ENCODE measurements at regions not wholly inside any gene's neighbourhood (a gene's known extent, or its start where the extent isn't known, plus 50 kb on each side); places are given as distances from the start of the nearest gene placed in this dataset.

DNA sequence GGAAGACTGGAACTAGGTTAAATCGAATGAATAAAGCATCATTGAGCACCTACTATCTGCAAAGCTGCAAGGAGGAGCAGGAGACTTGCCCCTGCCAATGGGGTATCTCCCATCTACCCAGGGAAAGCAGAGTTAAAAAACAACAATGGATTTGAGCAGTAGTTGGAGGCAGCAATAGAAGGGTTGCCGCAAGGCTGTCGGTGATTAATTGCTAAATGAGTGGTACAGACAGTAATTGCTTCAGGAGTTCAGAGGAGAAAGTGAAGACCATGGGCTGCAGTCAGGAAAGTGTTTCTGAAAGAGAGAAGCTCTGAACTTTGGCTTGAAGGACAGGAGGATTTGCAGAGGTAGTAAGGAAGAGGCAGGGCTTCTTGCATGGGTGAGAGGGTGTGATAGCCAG lies 152.9 kb downstream of the ACTL8 start:
- Histone ChIP-seq H3K4me1 (ENCODE audit: low read depth) (no peaks in the 10 kb centered on the region), H3K36me3 (no peaks in the 10 kb centered on the region), H3K9me3 (ENCODE audit: low read depth) (no peaks in the 10 kb centered on the region), H3K27ac (no peak overlapping the region), H3K27me3 (no peaks in the 10 kb centered on the region), H3K4me3 (no peak overlapping the region)
- DNase-seq (ENCODE audit: low read depth in 1 of 2, low spot score in 1 of 2), result no peak
- TF ChIP-seq CTCF (IDR thresholded peaks at IDR 0.05; ENCODE audit: low read depth, low read length), result no peak

GRCh38 chr1:17908945-17909344 lies 153.8 kb downstream of the ACTL8 start:
- TF ChIP-seq CTCF (IDR thresholded peaks at IDR 0.05; ENCODE audit: low read depth, low read length), result no peak
- Histone ChIP-seq H3K4me3 (no peak overlapping the region), H3K27me3 (no peaks in the 10 kb centered on the region), H3K36me3 (no peaks in the 10 kb centered on the region), H3K4me1 (ENCODE audit: low read depth) (no peaks in the 10 kb centered on the region), H3K27ac (no peak overlapping the region), H3K9me3 (ENCODE audit: low read depth) (no peaks in the 10 kb centered on the region)
- DNase-seq (ENCODE audit: low read depth in 1 of 2, low spot score in 1 of 2), result no peak

DNA sequence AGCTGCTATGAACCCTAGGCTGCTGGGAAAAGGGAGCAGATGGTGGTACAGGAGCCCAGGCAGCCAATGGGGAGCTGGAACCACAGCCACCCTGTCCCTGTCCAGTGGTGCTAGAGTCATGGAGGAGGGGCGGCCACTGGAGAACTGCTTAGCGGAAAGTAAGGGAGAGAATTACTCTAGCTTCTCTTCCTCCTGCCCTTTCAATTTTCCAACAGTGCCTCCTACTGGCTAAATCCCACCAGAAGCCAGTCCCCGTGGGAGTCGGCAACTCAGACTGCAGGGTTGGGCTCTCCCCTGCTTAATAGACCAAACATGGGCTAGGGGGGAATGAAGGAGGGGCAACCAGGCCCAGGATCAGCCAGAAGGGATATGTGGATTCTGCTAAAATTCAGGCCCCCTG lies 154.5 kb downstream of the ACTL8 start:
- no peaks in the 10 kb centered on the region for H3K4me1 ChIP-seq (ENCODE audit: low read depth)
- H3K9me3 ChIP-seq (ENCODE audit: low read depth), result no peaks in the 10 kb centered on the region
- no peak overlapping the region for H3K4me3 ChIP-seq
- no peaks in the 10 kb centered on the region for H3K27me3 ChIP-seq
- TF ChIP-seq CTCF (IDR thresholded peaks at IDR 0.05; ENCODE audit: low read depth, low read length), result peak; percentile 56
- H3K36me3 ChIP-seq, result no peaks in the 10 kb centered on the region
- peak; percentile 46 to 49 for DNase-seq (ENCODE audit: low read depth in 1 of 2, low spot score in 1 of 2)
- no peak overlapping the region for H3K27ac ChIP-seq

- no peaks in the 10 kb centered on the region for H3K9me3 ChIP-seq (ENCODE audit: low read depth)
- no peaks in the 10 kb centered on the region for H3K36me3 ChIP-seq
- H3K27me3 ChIP-seq, result no peaks in the 10 kb centered on the region
- H3K4me3 ChIP-seq, result no peak overlapping the region
- H3K4me1 ChIP-seq (ENCODE audit: low read depth), result no peaks in the 10 kb centered on the region
- TF ChIP-seq CTCF (IDR thresholded peaks at IDR 0.05; ENCODE audit: low read depth, low read length), result no peak
- no peak overlapping the region for H3K27ac ChIP-seq
- DNase-seq (ENCODE audit: low read depth in 1 of 2, low spot score in 1 of 2), result no peak
Observed at GRCh38 chr1:17911791-17912190, 156.7 kb downstream of the ACTL8 start.

DNA sequence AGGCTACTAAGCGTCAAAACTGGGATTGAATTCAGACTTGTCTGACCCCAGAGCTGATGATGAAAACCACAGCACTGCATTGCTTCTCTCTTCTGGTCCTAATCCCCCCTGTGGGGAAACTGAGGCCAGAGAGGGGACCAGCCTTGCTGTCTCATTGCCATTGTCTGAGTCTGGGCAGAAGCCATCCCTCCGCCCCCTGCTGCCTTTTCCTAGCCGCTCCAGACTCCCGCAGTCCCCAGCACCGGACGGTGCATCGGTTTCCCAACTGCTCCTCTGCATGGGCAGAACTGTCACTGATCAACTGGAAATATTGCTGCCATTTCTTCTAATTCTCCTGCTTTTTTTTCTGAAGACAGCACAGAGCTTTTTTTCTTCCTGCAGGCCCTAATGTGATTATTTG lies 157.4 kb downstream of the ACTL8 start:
- Histone ChIP-seq H3K4me1 (ENCODE audit: low read depth) (no peaks in the 10 kb centered on the region), H3K4me3 (no peak overlapping the region), H3K9me3 (ENCODE audit: low read depth) (no peaks in the 10 kb centered on the region), H3K27me3 (no peaks in the 10 kb centered on the region), H3K27ac (no peak overlapping the region), H3K36me3 (no peaks in the 10 kb centered on the region)
- no peak for TF ChIP-seq CTCF (IDR thresholded peaks at IDR 0.05; ENCODE audit: low read depth, low read length)
- no peak for DNase-seq (ENCODE audit: low read depth in 1 of 2, low spot score in 1 of 2)
